Lung microvascular endothelial cell (primary cell): ENCODE measurements at regions not wholly inside any gene's neighbourhood (a gene's known extent, or its start where the extent isn't known, plus 50 kb on each side); places are given as distances from the start of the nearest gene placed in this dataset.
"Not testable (repeated sequence)": the region's sequence is repeated elsewhere in the genome, so short reads cannot be mapped to it uniquely, and the experiment has no call there.

Experiments used
- DNase-seq, 2 donors: peaks; one replicate each; pipeline versions ENCODE4 v3.0.0 to v3.0.0-alpha.2; 2010; ENCODE audit warnings: low read depth in 2 of 2

DNA sequence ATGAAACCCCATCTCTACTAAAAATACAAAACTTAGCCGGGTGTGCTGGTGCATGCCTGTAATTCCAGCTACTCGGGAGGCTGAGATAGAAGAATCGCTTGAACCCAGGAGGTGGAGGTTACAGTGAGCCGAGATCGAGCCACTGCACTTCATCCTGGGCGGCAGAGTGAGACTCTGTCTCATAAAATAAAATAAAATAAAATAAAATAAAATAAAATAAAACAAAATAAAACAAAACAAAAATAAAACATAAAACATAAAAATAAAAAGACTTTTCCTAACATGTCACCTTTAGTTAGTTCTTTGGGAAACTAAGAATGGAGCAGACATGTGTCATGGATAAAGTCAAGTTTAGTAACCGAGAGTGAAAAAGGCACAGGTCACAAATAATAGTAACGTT is 1007.6 kb upstream of the EDIL3 start:
- DNase-seq: not testable (repeated sequence)

- no peak for DNase-seq
Measured at GRCh38 chr5:85395526-85395925, 1010.8 kb upstream of the EDIL3 start.

DNA sequence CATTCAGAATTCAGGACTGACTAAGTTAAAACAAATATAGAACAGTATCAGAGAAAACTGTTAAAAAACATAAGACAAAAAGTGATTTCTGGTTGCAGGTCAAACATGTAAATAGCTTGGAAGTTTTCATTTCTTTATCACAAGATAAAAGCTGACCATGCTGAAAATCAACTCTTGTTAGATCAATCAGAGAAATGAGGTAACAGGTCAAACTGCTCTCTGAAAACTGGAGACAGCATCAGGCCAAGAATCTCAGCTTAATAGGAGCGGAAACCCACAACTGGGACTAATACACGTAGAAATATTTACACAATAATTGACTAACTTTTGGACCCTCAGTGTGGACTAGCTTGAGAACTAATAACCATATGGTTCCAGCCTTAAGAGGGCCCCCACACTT is 1012.8 kb upstream of the EDIL3 start:
- no peak for DNase-seq

GRCh38 chr5:85428426-85428934 is 1043.8 kb upstream of the EDIL3 start:
- no peak for DNase-seq

GRCh38 chr5:85431726-85432125 is 1047.0 kb upstream of the EDIL3 start:
- DNase-seq: not testable (repeated sequence)

GRCh38 chr5:85441156-85441555 is 1056.5 kb upstream of the EDIL3 start:
- no peak for DNase-seq

- DNase-seq: no peak
Measured at GRCh38 chr5:85441853-85442252, 1057.2 kb upstream of the EDIL3 start.

- DNase-seq: no peak
Measured at GRCh38 chr5:85452322-85453025, 1067.8 kb upstream of the EDIL3 start.

- DNase-seq: no peak
Measured at GRCh38 chr5:85453026-85453349, 1068.3 kb upstream of the EDIL3 start.

GRCh38 chr5:85458319-85458718 is 1073.6 kb upstream of the EDIL3 start:
- DNase-seq: no peak

DNA sequence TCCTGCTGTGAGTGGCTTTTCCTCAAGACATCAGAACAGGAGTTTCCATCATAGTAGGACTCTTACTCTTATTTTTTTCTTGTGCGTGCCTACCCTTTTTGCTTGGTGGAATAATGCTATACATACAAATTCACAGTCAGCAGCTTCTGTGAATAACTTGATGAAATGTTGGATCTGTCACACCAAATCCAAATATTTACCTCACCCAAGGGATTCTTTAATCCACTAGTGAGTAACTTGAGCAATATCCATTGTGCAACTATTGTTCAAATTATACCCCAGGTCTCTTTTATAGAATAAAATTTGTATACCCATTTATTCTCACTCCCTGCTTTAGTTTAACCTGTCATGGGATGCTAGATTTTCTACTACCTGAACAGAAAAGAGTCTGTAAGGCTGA is 1078.3 kb upstream of the EDIL3 start:
- no peak for DNase-seq

DNA sequence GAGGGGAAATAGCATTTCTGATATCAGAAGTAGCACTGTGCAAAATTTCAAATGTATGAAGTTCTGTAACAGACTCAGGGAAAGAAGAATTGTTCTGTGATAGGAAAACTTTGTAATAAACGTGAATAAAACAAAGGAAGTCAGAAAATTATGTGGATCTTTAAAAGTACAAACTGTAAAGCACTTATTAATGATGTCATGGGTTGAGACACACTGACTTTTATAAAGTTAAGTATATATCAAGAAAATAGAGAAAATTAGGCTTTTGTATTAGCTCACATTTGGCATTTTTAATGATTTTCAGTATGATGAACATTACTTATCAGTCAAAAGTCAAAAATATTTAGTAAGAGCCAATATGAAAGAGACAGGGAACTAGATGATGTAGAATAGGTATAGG is 1081.7 kb upstream of the EDIL3 start:
- no peak for DNase-seq

DNA sequence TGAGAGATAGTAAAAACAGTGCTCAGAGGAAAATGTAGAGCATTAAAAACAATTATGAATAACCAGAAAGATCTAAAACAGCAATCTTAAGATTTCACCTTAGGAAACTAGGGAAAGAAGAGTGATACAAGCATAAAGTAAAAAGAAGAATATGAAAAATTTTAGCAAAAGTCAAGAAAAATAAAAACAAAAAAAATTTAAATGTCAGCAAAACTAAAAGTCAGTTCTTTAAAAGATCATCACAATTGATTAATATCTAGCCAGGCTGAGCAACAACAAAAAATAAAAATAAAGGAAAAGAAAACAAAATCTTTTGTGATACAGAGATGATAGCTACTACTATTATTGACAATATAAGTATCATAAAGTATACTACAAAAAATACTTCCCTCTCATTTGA is 1088.1 kb upstream of the EDIL3 start:
- no peak for DNase-seq

GRCh38 chr5:85475151-85475550 is 1090.5 kb upstream of the EDIL3 start:
- DNase-seq: not testable (repeated sequence)

DNA sequence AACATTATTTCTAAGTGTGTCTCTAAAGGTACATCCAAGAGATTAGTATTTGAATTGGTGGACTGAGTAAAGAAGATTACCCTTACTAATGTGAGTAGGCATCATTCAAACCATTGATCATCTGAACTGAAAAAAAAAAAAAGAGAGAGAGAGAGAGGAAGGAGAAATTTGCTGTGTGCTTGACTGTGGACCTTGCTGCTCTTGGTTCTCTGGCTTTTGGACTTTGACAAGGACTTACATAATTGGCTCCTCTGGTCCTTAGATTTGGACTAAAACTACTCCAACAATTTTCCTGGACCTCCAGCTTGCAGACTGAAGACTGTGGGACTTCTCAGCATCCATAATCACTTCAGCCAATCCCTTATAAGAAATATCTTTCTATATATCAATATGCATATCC is 1091.9 kb upstream of the EDIL3 start:
- DNase-seq: no peak

GRCh38 chr5:85479849-85480248 is 1095.2 kb upstream of the EDIL3 start:
- no peak for DNase-seq

- no peak for DNase-seq
Measured at GRCh38 chr5:85484982-85485574, 1100.4 kb upstream of the EDIL3 start.

DNA sequence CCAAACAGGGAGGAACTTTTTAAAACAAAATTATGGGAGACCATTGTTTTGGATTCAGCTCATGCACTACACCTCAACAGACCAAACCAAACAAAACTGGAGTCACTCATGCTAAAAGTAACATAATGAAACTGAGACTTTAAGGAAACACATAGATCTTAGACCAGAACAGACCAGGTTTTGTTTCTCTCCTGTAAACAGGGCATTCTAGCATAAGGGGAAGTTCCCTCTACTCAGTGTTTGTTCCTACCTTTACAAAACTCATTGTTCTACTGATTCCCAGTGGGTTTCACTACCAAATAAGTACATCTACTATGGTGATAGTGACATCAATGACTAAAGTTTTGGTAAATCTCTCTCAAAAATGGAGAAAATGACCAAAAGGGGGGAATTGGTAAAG is 1103.6 kb upstream of the EDIL3 start:
- DNase-seq: no peak

- DNase-seq: no peak
Measured at GRCh38 chr5:85500869-85501268, 1116.2 kb upstream of the EDIL3 start.

DNA sequence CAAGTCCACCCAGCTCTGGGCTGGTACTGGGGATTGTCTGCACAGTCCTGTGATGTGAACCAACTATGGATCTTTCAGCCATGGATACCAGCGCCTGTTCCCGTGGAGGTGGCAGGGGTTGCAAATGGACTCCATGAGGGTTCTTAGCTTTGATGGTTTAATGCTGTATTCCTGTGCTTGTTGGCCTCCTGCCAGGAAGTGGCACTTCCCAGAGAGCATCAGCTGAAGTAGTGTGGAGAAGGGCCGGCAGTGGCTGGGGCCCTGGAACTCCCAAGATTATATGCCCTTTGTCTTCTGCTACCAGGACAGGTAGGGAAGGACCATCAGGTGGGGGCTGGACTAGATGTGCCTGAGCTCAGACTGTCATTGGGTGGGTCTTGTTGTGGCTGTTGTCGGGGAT is 1104.8 kb upstream of the COX7C start:
- DNase-seq: no peak

DNA sequence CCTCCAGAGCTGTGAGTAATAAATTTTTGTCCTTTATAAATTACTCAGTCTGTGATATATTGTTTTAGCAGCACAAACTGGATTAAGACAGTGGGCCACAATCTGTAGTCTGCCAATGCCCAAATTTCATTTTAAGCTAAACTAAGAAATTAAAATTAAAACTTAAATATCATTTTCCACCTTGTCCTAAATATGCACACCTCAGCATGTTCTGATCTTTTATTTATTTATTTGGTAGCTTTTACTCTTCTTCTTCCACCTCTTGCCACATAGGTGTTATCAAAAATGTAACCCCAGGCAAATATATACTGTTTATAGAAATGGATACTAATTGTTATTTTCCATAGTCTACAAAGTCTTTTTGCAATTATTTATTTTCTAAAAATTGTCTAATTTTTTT is 1102.2 kb upstream of the COX7C start:
- no peak for DNase-seq

- DNase-seq: no peak
Measured at GRCh38 chr5:85517386-85517785, 1100.4 kb upstream of the COX7C start.

GRCh38 chr5:85533341-85534047 is 1084.2 kb upstream of the COX7C start:
- no peak for DNase-seq
